HFF-Myc (cell line): ENCODE measurements at regions not wholly inside any gene's neighbourhood (a gene's known extent, or its start where the extent isn't known, plus 50 kb on each side); places are given as distances from the start of the nearest gene placed in this dataset.
"Not testable (repeated sequence)": the region's sequence is repeated elsewhere in the genome, so short reads cannot be mapped to it uniquely, and the experiment has no call there.

Source experiments
- DNase-seq: peaks from one replicate; pipeline ENCODE4 v3.0.0-alpha.2; 2011; ENCODE audit warnings: low read depth; ENCODE audit errors: extremely low read depth
- H3K4me3 ChIP-seq: replicated peaks from 2 replicates; pipeline ENCODE4 v1.5.1; 2011; ENCODE audit warnings: low read depth, mild to moderate bottlenecking, control low read depth, low read length
- TF ChIP-seq, protein P1 (sequence below): IDR thresholded peaks from 2 replicates; pipeline ENCODE4 v1.5.1; 2012; ENCODE audit warnings: mild to moderate bottlenecking, low read depth, low read length, control low read depth; ENCODE audit errors: missing control alignments

DNA sequence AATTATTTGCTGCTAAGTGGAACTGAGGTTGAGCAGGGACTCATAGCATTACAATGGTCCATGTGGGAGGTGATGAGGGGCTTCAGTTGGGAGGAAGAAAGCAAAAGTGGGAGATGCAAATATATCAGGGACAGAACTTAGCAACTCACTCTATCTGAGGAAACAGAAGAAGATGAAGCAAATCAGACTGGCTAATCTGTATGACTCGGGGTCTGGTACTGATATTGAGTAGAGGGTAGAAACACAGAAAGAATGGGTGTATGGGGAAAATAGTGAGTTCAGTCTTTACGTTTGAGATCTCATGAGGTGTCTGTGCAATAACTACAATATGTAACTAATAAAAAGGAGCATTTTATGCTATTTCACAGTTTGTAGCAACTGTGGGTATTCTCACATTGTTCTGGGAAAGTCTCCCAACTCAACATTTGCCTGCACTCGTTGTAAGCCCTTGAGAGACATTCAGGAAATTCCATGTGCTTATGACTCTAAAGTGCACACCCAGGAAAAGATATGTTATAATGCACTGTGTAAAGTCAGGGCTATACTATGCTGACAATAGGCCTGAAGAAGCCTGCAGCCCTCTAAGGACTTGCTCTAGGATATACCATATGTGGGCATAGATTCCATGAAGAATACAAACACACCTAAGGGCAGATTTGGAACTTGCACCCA is 183.5 kb downstream of the SPRY2 start:
- no peak for DNase-seq
- TF ChIP-seq, protein P1, sequence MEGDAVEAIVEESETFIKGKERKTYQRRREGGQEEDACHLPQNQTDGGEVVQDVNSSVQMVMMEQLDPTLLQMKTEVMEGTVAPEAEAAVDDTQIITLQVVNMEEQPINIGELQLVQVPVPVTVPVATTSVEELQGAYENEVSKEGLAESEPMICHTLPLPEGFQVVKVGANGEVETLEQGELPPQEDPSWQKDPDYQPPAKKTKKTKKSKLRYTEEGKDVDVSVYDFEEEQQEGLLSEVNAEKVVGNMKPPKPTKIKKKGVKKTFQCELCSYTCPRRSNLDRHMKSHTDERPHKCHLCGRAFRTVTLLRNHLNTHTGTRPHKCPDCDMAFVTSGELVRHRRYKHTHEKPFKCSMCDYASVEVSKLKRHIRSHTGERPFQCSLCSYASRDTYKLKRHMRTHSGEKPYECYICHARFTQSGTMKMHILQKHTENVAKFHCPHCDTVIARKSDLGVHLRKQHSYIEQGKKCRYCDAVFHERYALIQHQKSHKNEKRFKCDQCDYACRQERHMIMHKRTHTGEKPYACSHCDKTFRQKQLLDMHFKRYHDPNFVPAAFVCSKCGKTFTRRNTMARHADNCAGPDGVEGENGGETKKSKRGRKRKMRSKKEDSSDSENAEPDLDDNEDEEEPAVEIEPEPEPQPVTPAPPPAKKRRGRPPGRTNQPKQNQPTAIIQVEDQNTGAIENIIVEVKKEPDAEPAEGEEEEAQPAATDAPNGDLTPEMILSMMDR = no peak
- no peak overlapping the region for H3K4me3 ChIP-seq

DNA sequence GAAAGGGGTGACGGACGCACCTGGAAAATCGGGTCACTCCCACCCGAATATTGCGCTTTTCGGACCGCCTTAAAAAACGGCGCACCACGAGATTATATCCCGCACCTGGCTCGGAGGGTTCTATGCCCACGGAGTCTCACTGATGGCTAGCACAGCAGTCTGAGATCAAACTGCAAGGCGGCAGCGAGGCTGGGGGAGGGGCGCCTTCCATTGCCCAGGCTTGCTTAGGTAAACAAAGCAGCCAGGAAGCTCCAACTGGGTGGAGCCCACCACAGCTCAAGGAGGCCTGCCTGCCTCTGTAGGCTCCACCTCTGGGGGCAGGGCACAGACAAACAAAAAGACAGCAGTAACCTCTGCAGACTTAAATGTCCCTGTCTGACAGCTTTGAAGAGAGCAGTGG is 188.8 kb downstream of the SPRY2 start:
- not testable (repeated sequence) for H3K4me3 ChIP-seq, DNase-seq

DNA sequence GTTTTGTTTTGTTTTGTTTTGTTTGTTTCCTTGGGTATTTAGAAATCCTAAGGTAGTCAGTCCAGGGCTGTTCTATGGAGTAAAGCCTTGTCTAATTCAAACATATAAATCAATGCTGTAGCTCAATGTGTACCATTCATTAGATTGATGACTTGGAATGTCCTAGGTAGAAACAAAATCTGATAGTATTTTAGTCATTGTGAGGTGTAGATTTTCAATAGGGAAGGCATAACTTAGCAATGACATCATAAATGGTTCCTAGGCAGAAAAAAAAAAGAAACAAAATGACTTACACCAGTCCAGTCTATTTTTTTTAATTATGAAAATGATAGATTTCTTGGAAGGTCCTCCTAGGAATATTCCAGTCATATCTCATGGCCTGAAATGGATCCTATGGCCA is 189.9 kb downstream of the SPRY2 start:
- no peak overlapping the region for H3K4me3 ChIP-seq
- DNase-seq = no peak
- TF ChIP-seq, protein P1 = no peak

DNA sequence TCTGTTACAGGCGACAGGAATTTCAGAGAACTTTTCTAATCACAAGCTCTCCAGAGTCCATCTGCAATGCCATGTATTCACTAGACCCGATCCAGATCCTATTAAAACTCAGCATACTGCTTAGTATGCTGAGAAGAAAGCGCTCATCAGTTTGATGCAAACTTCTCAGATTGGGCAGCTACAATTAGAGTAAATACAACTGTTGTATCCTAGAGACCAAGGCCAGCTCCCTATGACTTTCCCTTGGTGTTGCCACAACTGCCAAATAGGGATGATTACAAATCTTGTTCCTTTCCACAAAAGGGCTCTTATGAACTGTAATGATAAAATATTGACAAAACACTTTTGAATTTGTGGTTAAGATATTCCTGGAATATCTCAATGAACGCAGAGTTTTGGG is 191.2 kb downstream of the SPRY2 start:
- TF ChIP-seq, protein P1 = no peak
- H3K4me3 ChIP-seq = no peak overlapping the region
- DNase-seq = no peak

DNA sequence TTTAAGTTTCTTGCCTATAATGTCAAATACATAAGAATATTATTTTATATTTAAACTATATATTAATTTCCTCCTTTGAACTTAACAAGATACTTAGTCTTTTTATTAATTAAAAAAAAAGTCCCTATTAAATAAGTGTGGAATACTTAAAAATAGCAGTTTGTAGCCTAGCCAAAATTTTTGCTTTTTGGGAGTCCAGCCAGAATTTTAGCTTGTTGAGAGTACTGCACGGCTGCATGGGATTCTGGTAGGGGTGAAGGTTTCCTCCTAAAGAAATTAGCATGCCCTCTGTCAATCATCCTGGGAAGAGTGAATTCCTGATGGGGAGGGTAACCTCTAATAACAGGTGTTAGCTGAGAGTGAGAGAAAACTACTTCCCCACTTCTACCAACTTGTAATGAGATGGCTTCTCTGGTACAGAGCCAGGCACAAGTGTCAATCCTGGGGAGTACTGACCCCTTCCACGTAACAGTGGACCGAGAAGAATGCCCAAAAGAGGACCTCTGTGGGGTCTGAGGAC is 195.7 kb downstream of the SPRY2 start:
- no peak overlapping the region for H3K4me3 ChIP-seq
- no peak for DNase-seq
- TF ChIP-seq, protein P1 = no peak

DNA sequence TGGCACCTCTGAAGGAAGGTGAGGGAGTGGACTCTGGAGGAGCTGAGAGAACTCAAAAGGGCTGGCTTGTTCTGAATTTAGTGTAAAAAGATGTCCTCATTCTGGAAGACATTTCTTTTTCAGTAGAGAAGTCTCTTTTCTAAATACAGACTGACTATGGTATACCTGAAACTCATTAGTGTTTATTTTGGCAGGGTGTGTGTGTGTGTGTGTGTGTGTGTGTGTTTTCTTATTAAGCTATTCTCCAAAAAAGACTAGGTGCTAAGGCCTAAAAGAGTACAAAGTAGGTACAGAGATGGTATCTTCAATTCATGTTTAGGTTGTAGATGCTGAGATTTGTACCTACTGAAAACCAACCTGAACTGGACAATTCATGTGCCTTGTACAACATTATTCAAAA is 196.4 kb downstream of the SPRY2 start:
- TF ChIP-seq, protein P1 = no peak
- no peak for DNase-seq
- H3K4me3 ChIP-seq = no peak overlapping the region

DNA sequence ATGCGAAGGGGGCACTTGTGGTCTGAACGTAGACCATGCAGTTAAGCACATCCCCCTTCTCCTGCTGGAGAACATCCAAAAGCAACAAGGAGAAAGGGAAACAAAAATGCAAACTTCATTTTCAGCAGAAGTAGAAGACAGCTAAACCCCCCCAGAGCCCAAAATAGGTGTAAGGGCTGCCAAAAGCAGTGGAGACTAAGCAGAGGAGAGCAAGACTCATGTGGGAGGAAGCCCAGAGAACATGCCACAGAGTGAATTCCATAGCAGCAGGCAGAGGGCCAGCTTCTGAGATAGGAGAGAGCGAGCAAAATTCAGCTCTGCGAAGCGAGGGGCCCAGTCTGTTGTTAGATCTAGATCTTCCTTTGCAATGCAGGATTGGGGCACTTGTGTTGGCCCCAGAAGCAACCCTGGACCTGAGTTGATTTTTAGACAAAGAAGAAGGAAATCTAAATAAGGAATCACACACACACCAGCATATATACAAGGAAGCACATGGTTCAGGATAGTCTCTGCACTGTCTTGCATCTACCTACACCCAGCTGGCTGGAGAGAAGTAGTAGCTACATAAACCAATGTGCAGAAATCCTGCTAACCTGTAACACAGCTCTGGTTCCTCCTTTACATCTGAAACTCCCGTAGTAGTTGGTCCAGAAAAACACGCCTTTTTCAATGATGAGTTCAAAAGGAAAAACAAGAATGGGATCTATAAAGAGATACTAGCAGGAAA is 199.6 kb downstream of the SPRY2 start:
- no peak for DNase-seq
- H3K4me3 ChIP-seq = no peak overlapping the region
- TF ChIP-seq, protein P1 = no peak
